ENCODE measurements at regions not wholly inside any gene's neighbourhood (a gene's known extent, or its start where the extent isn't known, plus 50 kb on each side); places are given as distances from the start of the nearest gene placed in this dataset.
"Not testable (repeated sequence)": the region's sequence is repeated elsewhere in the genome, so short reads cannot be mapped to it uniquely, and the experiment has no call there.

DNA sequence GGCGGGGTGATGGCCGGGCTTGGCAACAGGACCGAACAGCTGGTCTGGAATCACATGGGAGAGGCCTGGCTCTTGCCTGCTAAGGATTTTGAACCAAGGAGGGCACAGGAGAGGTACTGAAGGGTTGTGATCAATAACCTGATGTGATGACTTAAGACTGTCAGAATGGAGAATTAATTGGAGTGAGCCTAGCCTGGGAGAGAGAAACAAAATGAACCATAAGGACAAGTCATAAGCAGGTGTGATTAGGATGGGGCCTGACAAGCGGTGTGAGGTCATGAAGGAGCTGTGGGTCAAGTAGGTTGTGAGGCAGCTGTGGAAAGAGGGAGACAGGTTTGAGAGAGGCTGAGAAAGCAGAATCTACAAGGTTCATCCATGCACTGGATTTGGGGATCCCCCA, 104.6 kb downstream of the MED10 start:
- no peak for DNase-seq (ENCODE audit: low read depth)

DNA sequence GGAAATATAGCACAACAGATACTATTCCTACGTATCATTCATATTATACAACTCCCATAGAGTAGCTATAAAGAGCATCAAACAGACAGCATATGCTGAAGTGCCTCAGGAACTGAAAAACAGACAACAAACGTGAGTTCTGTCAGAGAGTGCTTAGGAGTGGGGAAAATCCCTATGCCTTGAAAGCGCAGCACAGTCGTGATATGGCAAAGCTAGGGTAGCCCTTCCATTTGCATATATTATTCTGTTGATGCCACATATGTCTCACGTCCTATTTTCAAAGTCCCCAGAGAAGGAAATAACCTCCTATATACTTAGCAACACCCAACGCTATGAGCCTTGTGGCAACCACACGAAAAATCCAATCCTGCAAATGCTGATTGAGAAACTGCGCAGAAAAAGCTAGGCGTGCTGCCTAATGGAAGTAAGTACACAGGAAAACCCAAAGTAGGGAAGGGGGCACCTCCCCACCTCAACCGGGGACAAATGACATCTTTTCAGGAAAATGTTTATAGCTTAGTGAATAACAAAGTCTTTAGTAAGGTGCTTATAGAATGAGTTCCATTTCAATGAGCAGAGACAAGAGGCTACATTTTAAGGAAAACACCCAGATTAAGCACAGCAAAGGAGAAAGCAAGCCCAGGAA, 105.1 kb downstream of the MED10 start:
- DNase-seq (ENCODE audit: low read depth), result no peak

DNA sequence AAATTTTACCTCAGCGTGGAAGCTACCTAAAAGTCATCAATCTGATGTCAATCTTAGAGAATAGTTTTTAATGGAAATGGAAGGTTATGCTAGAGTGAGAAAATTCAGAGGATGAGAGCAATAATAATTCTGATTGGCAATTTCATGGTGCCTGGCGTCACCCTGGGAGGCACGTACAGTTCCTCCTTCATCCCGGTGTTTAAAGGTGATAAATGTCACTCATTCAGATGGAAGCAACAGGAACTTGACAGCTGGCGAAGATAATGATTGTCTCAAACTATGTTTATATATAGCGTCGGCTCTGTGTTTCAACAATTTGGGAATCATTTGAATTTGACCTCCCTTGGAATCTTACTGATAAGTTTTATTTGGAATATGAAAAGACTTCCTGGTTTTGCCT, 108.4 kb downstream of the MED10 start:
- DNase-seq (ENCODE audit: low read depth), result no peak

DNA sequence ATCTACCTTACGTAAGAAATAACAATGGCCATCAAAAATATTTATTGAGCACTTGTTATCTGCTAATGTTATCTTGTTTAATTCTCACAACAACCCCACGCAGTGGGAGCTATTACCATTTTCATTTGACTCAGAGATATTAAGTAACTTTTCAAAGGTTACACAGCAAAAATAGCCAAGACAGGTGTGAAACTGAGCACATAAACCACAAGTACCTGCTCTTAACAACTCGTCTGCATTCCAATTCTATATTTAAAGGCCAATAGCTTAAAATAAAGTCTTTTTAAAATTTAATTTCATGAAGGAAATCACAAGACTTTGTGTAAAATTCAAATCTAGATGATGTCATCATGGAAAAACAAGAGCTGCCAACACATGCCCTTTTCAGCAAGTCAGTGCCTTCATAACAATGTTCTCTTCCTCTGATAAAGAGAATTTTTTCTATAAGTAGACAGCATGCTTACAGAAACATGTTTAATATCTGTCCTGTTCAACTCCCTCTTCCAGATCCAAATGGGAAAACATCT, 111.6 kb downstream of the MED10 start:
- DNase-seq (ENCODE audit: low read depth), result no peak

DNA sequence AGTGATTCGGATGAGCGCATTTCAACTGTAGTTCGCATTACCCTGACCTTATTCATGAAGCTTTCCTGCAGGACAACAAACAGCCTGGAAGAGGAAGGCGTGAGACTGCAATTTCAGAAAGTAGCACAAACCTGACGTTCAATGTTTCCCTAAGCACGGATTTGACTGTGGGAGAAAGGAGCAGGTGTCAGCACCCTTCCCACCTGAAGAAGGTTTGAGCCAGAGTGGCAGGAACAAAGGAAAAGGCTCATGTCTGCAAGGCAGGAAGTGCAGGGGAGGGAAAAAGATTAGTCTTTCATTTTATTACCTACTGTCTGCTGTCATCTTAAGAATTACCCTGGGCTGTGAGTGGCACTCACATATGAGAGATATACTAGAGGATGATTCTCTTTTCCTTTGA, 114.0 kb downstream of the MED10 start:
- no peak for DNase-seq (ENCODE audit: low read depth)

DNA sequence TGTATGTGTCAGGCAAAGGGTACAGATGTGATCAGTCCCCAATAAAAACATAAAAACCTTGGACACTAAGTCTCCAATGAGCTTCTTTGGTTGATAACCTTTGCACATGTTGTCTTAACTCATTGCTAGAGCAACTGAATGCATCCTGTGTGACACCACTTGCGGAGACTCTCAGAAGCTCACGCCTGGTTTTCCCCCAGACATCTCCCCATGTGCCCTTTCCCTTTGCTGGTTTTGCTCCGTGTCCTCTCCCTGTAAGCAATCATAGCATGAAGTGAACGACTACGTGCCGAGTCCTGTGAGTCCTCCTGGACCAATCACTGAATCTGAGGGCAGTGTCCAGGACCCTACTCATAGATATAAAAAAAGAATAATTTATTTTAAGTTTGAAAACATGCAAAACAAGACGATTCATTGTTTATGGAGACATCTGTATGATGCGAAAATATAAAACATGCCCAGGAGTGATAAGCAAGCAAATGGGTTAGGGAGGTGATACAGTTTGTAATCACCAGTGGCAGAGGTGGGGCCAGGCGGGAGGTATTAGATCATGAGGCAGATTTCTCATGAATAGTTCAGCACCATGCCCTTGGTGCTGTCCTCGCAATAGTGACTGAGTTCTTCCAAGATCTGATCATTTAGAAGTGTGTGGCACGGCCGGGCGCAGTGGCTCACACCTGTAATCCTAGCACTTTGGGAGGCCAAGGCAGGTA, 115.5 kb downstream of the MED10 start:
- DNase-seq (ENCODE audit: low read depth), result no peak

DNA sequence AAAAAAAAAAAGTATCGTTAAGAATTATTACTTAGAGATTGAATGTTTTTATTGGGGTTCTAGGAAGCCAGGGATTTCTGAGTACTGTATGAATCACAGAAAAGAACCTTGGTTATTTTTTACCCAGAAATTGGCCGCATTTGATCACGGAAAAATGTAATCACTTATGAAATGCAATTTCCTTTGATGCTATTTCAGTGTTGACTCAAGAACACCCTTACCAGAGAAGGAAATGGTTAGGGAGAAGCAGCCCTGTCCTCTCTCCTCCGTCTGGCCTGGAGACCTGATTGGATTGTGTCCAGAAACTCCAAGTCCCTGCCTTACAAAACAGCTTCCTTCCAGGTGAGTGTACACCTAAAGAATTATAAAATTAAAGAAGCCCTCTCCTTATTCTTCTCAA, 116.7 kb downstream of the MED10 start:
- DNase-seq (ENCODE audit: low read depth), result peak; percentile 16

DNA sequence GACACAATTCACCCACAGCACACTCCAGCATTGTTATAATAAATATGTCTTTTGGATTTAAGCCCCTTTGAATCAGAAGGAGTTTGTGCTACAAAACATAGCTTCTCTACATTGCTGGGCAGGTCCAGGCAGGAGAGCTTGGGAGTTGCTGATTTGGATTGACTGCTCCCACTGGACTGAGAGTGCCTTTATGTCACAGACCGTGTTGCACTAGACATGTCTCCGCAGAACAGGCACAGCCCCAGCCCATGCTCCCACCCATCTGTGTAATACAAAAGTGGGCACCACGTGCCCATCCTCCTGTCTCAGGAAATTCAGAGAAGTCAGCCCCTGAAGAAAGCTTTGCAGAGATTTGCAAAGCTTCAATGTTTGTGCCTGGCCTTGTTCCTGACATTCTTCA, 117.1 kb downstream of the MED10 start:
- DNase-seq (ENCODE audit: low read depth), result no peak

DNA sequence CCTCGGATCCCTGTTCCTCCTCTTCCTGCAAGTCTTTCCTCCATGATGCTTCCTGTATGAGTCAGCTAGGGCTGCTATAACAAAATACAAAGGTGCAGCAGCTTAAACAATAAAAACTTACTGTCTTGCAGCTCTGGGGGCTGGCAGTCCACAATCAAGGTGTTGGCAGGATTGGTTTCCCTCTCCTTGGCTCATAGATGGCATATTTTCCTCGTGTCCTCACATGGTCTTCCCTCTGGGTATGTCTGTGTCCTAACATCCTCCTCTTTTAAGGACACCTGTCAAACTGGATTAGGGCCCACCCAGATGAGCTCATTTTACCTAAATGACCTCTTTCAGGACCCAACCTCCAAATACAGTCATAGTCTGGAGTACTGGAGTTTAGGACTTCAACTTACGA, 117.5 kb downstream of the MED10 start:
- no peak for DNase-seq (ENCODE audit: low read depth)

DNA sequence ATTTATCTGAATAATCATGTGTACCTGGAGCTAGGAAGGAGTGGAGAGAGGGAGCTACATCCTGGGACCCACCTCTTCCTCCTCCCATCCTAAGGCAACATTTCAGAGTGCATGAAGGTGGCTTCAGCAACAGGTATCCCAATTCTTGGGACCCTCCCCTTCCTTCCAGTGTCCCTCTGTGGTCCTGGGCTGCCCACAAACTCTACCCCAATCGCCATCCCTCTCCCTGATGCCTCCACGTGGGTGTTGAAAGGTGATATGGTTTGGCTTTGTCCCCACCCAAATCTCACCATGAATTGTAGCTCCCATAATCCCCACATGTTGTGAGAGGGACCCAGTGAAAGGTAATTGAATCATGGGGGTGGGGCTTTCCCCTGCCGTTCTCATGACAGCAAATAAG, 121.4 kb downstream of the MED10 start:
- no peak for DNase-seq (ENCODE audit: low read depth)

DNA sequence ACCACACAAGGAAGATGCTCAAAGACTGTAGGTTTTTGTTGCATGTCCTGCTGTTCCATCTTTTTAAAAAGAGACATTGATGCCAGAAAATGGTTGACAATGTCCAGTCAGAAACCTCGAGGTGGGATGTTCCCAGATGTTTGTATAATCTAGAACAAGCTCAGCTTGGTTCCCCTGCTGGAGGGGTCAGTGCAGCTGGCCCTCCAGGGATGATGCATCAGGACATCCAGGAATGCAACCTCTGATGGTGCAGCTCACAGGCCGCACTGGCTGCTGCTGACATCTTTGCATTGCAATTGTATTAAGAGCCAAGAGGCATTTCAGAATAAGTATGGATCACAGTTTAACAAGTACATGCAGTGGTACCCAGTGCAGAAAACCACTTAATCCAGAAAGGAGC, 122.4 kb downstream of the MED10 start:
- DNase-seq (ENCODE audit: low read depth), result no peak

DNA sequence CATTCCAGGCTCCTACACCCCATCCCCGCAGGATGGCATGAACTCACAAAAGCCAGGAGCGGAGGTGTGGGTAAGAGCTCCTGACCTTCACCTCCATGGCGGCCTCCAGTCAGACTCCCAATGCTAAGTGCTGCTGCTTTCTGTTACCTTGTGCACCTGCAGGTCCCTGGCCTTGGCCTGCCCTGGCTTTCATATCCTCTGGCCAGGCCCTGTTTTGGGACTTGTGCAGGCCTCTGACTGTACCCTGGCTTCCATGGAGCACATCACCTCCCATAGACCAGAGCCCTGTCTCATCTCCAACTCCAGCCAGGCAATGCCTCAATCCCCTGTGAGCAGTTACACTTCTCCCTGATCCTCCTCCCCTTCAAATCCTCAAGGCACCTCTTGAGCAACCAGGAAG, 124.5 kb downstream of the MED10 start:
- no peak for DNase-seq (ENCODE audit: low read depth)

DNA sequence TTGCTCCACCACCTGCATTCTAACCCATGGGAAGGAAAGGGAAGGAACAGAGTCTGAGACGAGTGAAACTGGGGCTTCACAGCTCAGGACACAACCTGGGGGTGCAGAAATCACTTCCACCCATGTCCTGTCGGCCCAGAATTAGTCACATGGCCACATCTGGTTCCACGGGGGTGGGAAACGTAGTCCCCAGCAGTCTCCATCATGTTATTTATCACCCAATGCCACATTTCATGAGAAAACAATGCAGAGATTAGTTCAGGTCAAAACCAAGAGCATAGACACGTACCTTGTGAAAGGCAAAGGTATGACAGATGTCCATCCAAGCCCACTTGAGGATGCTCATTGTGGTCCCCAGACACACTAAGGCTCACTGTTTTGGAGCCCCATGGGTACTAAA, 125.1 kb downstream of the MED10 start:
- no peak for DNase-seq (ENCODE audit: low read depth)

DNA sequence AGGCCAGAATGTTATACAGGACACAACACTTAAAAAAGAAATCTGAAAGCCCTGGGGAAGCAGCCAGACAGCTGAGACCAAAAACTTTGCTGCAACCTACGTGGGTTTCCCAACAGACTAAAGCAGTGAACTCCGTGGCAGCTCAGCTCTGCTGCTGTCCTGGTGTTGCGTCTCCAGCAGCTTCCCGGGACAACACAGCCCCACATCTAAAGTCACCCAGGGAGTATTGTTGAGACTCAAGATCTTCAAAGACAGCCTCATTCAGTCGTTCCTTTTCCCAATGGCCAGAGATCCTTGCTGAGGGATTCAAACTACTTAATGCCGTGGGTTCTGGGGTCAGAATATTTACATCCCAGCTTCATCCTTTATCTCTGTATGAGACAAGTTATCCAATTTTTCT, 125.8 kb downstream of the MED10 start:
- no peak for DNase-seq (ENCODE audit: low read depth)

DNA sequence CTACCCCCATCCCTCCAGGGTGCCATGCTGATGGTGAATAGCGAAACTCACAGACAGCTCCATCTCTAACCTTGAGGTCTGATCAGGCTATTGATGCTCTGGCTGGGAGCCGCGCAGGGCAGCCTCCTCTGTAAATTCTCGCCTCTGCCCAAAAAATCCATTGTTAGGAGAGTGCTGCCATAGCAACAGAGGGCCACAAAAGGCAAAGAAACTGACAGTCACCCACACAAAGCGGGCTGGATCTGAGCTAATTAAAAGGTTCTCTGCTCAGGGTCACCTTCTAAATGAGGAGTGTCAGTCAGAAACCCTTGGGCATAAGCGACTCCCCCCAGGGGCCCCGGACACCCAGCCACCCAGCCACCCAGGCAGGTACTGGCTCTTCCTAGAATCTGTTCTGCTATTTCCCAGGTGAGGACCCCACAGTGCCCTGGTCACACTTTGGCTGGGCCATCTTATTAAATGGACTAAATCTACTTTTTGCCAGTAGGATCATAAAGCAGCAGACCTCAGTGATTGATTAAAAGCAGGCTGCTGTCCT, 126.7 kb downstream of the MED10 start:
- DNase-seq (ENCODE audit: low read depth), result no peak

DNA sequence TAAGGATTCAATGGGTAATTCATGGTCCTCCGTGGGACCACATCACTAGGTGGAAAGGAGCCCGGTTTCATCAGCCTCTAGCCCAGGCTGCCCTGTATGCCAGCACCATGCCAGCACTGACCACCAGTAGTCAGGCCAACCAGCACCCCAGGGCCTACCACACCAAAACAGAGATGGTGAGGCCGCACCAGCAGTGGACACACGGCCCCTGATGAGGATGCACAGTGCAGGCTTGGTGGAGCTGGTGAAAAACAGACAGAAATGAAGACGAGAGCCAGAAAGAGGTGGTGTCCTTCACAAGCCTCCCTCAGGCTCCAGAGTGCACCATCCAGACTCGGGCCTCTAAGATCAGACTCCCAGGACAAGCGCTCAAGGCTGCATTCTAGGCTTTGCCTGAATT, 128.2 kb downstream of the MED10 start:
- no peak for DNase-seq (ENCODE audit: low read depth)

DNA sequence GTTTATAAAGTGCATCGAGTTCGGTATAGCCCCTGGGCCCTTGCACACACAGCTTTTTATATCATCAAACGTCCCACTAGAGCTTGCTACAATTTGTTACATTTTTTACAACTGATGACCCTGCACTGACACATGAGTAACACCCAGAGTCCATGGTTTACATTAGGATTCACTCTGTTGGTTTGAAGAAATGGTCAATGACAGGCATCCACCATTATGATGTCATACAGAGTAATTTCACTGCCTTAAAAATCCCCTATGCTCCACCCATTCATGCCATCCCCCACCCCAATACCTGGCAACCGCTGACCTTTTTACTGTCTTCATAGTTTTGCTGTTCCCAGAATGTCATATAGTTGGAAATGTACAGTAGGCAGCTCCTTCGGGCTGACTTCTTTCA, 130.2 kb downstream of the MED10 start:
- DNase-seq (ENCODE audit: low read depth), result no peak

DNA sequence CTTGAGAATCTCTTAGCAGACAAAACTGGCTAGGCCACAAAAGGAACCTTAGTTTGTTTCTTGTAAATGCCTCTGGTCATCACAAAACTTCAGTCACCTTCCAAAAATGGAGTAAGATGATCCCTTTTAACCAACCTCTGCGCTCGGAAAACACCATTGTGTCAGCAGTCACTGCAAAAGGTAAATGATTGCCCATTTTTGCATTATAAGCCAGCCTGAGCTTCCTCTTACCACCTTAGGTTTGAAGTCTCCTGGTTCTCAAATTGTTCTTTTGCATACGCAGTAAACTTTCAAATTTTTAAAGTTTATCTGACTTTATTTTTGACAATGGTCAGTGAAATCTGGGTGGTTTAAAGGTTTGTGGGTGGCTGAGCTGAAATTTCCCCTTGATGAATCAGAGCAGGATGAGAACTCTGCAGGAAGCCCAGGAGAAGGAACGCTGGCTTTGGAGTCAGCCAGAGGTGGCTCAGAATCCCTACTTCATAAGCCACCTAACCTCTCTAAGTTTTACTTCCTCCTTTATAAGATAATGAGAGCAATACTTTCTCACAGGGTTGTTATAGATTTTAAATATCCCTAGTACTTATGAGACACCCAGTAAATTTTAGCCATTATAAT, 131.4 kb downstream of the MED10 start:
- DNase-seq (ENCODE audit: low read depth), result no peak

DNA sequence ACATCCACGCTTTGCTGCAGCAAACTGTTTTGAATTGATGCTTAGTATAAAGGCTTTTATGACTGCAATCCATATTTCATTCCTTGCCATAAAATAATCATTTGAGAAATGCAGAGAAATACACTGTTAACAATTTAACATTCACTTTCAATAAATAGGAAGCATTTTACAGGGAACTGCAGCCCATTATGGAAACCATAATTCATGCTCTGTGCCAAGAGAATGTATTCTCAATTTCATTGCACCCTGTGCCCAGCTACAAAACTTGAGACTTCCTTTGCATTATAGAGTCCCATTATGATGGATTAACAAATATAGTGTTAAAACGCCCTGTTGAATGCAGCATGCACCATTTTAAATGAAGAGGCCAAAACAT, 134.0 kb downstream of the MED10 start:
- no peak for DNase-seq (ENCODE audit: low read depth)

DNA sequence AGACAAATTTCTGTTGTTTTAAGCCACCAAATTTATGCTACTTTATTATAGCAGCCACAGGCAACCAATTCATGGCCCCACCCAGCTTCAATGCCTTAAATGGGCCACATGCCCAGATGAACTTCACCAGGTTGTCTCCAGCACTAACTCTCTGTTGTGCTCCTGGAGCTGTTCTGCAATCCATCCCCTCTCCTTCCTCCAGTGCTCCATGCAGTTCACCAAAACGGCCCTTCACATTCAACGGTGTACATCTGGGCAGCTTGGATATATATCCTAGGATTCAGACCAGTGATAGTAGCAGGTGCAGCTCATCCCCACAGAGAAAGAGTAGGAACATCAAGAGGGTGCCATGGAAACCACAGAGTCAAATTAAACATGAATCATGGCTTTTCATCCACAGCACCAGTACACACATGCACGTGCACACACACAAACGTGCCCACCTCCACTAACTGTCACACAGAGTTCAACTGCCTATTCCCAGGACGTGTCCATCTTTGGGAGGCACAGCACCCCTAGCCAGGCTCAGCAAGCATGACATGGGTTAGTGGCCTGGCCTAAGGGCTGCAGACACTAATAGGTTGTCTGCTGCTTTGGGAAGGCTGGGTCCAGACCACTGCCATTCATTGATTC, 134.5 kb downstream of the MED10 start:
- DNase-seq (ENCODE audit: low read depth), result no peak

DNA sequence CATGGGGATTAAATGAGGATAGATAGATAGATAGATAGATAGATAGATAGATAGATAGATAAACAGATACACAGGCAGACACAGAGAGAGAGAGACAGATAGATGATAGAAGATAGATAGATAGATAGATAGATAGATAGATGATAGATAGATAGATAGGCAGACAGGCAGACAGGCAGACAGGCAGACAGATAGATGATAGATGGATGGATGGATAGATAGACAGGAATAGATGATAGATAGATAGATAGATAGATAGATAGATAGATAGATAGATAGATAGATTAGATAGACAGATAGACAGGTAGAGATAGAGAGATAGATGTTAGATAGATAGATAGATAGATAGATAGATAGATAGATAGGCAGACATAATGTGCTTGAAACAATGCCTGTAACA, 137.3 kb downstream of the MED10 start:
- not testable (repeated sequence) for DNase-seq (ENCODE audit: low read depth)

DNA sequence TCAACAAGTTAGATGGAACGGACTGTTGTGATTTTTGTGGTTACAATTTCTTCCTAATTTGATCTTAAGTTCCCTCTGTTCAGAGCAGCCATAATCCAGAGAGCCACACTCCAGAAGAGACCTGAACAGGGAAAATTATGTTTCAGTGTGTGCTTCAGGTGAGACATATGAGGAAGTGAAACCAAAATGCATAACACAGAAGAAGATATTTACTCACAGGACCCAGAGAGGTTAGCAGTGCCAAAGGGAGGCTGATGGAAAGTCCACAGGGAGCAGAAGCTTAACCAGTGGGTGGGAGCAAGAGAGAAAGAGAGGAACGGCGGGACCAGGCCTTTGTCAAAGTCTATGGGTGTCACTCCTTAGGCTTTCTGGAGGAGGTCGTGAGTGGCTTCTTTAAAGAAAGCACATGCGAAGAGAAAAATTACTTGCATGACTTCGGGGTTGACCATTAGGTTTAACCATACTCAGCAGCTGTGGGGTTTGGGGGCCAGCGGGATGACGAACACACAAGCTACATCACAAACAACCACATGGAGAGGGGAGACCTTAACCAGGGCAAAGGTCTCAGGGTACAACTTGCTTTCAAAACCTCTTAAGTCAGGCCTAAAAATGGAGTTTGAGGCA, 141.4 kb downstream of the MED10 start:
- no peak for DNase-seq (ENCODE audit: low read depth)
